ENCODE measurements at regions not wholly inside any gene's neighbourhood (a gene's known extent, or its start where the extent isn't known, plus 50 kb on each side); places are given as distances from the start of the nearest gene placed in this dataset.

DNA sequence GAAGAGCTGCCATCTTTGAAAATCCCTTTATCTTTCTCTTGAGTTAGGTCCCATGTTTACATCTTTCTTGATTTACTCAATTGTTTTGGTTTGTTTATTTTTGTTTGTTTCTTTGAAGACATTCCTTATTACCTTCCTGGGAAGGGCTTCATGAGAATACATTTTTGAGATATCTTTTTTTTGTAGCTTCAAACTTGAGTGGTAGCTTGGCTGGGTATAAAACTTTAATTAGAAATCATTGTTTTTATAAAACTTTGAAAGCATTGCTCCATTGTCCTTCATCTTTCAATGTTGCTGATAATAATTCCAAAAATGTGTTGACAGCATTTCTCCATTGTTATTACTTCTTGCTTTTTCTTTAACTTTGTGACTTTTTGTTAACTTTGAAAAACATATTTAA lies 145.9 kb upstream of the RBMS1 start:
- Histone ChIP-seq H3K79me2 (ENCODE audit: insufficient read depth) (no peaks in the 10 kb centered on the region), H3K9ac (no peak overlapping the region), H3K27ac (ENCODE audit: low read depth in 2 of 2, low read length in 1 of 2) (no peak overlapping the region), H3K36me3 (replicated peaks in 1 of 2; ENCODE audit: control insufficient read depth in 1 of 2, insufficient read depth in 2 of 2, low read length in 1 of 2) (no peaks in the 10 kb centered on the region), H3K4me1 (ENCODE audit: control insufficient read depth in 1 of 2, insufficient read depth in 2 of 2, low read depth in 1 of 2, low read length in 1 of 2) (no peaks in the 10 kb centered on the region; a peak in 2 of 4 replicates), H3K9me3 (peaks cover 3% of the 10 kb centered on the region; the same call in 1 of the 2 replicates), H2AFZ (ENCODE audit: low read depth) (no peak overlapping the region), H3K4me2 (no peak overlapping the region), H3K27me3 (ENCODE audit: insufficient read depth) (no peaks in the 10 kb centered on the region), H3K9me2 (no peaks in the 10 kb centered on the region), H3F3A (replicated peaks; ENCODE audit: insufficient read depth) (no peaks in the 10 kb centered on the region), H3K4me3 (ENCODE audit: low read depth in 2 of 2, low read length in 1 of 2) (no peak overlapping the region), H4K20me1 (ENCODE audit: insufficient read depth) (no peaks in the 10 kb centered on the region)
- CTCF ChIA-PET: interaction anchor here (1.0 kb wide), 1 partner anchor 35 kb away, joined by 3 read pairs; no protein-coding TSS in a partner anchor
- no peak for DNase-seq
- POLR2A ChIA-PET: no interaction called here
- TF ChIP-seq EZH2phosphoT487 (IDR thresholded peaks at IDR 0.05; ENCODE audit: borderline replicate concordance, low read depth): no peak
- TF ChIP-seq SIN3A (IDR thresholded peaks at IDR 0.05; ENCODE audit: borderline replicate concordance, low read depth, low read length): no peak
- no peak for TF ChIP-seq YY1 (IDR thresholded peaks at IDR 0.05; ENCODE audit: low read depth)
- TF ChIP-seq FOXM1 (IDR thresholded peaks at IDR 0.05; ENCODE audit: low read depth): no peak
- TF ChIP-seq TAF1 (IDR thresholded peaks at IDR 0.05; ENCODE audit: borderline replicate concordance, low read depth, low read length): no peak
- no peak for TF ChIP-seq NRF1 (IDR thresholded peaks at IDR 0.05; ENCODE audit: low read depth, low read length)
- TF ChIP-seq, protein P1, sequence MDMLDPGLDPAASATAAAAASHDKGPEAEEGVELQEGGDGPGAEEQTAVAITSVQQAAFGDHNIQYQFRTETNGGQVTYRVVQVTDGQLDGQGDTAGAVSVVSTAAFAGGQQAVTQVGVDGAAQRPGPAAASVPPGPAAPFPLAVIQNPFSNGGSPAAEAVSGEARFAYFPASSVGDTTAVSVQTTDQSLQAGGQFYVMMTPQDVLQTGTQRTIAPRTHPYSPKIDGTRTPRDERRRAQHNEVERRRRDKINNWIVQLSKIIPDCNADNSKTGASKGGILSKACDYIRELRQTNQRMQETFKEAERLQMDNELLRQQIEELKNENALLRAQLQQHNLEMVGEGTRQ (IDR thresholded peaks at IDR 0.05; ENCODE audit: borderline replicate concordance, low read depth, low read length): no peak
- TF ChIP-seq MXI1 (IDR thresholded peaks at IDR 0.05; ENCODE audit: low read depth, low read length): no peak
- no peak for TF ChIP-seq TCF12 (IDR thresholded peaks at IDR 0.05)
- no peak for TF ChIP-seq RAD21 (IDR thresholded peaks at IDR 0.05; ENCODE audit: low read length)
- TF ChIP-seq, protein P2, sequence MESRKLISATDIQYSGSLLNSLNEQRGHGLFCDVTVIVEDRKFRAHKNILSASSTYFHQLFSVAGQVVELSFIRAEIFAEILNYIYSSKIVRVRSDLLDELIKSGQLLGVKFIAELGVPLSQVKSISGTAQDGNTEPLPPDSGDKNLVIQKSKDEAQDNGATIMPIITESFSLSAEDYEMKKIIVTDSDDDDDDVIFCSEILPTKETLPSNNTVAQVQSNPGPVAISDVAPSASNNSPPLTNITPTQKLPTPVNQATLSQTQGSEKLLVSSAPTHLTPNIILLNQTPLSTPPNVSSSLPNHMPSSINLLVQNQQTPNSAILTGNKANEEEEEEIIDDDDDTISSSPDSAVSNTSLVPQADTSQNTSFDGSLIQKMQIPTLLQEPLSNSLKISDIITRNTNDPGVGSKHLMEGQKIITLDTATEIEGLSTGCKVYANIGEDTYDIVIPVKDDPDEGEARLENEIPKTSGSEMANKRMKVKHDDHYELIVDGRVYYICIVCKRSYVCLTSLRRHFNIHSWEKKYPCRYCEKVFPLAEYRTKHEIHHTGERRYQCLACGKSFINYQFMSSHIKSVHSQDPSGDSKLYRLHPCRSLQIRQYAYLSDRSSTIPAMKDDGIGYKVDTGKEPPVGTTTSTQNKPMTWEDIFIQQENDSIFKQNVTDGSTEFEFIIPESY (IDR thresholded peaks at IDR 0.05; ENCODE audit: borderline replicate concordance, low read depth): no peak
- TF ChIP-seq EP300 (IDR thresholded peaks at IDR 0.05; ENCODE audit: borderline replicate concordance in 1 of 2, low read depth in 1 of 2, low read length in 1 of 2): no peak
- no peak for TF ChIP-seq RFX5 (IDR thresholded peaks at IDR 0.05; ENCODE audit: low read length)
- TF ChIP-seq CHD2 (IDR thresholded peaks at IDR 0.05; ENCODE audit: low read length, partially characterized antibody): no peak
- TF ChIP-seq ELF1 (IDR thresholded peaks at IDR 0.05): no peak
- TF ChIP-seq, protein P3, sequence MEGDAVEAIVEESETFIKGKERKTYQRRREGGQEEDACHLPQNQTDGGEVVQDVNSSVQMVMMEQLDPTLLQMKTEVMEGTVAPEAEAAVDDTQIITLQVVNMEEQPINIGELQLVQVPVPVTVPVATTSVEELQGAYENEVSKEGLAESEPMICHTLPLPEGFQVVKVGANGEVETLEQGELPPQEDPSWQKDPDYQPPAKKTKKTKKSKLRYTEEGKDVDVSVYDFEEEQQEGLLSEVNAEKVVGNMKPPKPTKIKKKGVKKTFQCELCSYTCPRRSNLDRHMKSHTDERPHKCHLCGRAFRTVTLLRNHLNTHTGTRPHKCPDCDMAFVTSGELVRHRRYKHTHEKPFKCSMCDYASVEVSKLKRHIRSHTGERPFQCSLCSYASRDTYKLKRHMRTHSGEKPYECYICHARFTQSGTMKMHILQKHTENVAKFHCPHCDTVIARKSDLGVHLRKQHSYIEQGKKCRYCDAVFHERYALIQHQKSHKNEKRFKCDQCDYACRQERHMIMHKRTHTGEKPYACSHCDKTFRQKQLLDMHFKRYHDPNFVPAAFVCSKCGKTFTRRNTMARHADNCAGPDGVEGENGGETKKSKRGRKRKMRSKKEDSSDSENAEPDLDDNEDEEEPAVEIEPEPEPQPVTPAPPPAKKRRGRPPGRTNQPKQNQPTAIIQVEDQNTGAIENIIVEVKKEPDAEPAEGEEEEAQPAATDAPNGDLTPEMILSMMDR (IDR thresholded peaks at IDR 0.05): no peak
- TF ChIP-seq, protein P4, sequence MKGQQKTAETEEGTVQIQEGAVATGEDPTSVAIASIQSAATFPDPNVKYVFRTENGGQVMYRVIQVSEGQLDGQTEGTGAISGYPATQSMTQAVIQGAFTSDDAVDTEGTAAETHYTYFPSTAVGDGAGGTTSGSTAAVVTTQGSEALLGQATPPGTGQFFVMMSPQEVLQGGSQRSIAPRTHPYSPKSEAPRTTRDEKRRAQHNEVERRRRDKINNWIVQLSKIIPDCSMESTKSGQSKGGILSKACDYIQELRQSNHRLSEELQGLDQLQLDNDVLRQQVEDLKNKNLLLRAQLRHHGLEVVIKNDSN (IDR thresholded peaks at IDR 0.05; ENCODE audit: borderline replicate concordance, low read depth): no peak
- TF ChIP-seq, protein P5, sequence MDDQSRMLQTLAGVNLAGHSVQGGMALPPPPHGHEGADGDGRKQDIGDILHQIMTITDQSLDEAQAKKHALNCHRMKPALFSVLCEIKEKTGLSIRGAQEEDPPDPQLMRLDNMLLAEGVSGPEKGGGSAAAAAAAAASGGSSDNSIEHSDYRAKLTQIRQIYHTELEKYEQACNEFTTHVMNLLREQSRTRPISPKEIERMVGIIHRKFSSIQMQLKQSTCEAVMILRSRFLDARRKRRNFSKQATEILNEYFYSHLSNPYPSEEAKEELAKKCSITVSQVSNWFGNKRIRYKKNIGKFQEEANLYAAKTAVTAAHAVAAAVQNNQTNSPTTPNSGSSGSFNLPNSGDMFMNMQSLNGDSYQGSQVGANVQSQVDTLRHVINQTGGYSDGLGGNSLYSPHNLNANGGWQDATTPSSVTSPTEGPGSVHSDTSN (IDR thresholded peaks at IDR 0.05): no peak

Data from SK-N-SH (cell line).